ENCODE measurements at regions not wholly inside any gene's neighbourhood (a gene's known extent, or its start where the extent isn't known, plus 50 kb on each side); places are given as distances from the start of the nearest gene placed in this dataset.

DNA sequence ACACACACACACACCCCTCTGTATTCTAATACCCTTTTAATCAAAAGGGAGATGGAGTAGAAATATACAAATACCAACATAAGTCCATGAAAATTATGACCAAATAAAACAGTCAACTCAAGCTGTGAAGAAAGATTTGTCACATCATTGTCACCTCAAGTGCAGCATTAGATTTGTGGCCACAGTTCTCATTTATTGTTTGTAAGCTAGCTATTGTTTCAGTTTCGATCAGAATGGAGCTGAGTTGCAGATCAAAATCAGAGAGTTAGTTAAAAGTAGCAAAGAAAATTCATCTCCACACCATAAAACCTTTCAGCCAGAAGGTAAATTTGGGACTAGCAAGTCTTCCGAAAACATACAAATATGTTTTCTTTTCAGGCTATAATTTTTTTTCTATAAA, 267.7 kb upstream of the LMCD1 start:
- TF ChIP-seq, protein P1, sequence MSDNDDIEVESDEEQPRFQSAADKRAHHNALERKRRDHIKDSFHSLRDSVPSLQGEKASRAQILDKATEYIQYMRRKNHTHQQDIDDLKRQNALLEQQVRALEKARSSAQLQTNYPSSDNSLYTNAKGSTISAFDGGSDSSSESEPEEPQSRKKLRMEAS (IDR thresholded peaks at IDR 0.05; ENCODE audit: insufficient read depth, insufficient read length), result no peak
- TF ChIP-seq POLR2A (IDR thresholded peaks at IDR 0.05; ENCODE audit: low read depth, low read length) (no peak), MYC (IDR thresholded peaks at IDR 0.05; ENCODE audit: low read depth, low read length) (no peak), EZH2 (IDR thresholded peaks at IDR 0.05; ENCODE audit: borderline replicate concordance, low read depth, low read length, severe bottlenecking) (no peak), POLR2AphosphoS5 (IDR thresholded peaks at IDR 0.05; ENCODE audit: insufficient read depth, low read depth, low read length) (no peak), FOS (IDR thresholded peaks at IDR 0.05; ENCODE audit: borderline replicate concordance, insufficient read depth, low read length) (no peak), JUN (IDR thresholded peaks at IDR 0.05; ENCODE audit: borderline replicate concordance, insufficient read depth, insufficient read length, low read depth) (no peak), GATA2 (IDR thresholded peaks at IDR 0.05; ENCODE audit: insufficient read depth, insufficient read length, low read depth, low read length) (no peak)
- TF ChIP-seq, protein P2, sequence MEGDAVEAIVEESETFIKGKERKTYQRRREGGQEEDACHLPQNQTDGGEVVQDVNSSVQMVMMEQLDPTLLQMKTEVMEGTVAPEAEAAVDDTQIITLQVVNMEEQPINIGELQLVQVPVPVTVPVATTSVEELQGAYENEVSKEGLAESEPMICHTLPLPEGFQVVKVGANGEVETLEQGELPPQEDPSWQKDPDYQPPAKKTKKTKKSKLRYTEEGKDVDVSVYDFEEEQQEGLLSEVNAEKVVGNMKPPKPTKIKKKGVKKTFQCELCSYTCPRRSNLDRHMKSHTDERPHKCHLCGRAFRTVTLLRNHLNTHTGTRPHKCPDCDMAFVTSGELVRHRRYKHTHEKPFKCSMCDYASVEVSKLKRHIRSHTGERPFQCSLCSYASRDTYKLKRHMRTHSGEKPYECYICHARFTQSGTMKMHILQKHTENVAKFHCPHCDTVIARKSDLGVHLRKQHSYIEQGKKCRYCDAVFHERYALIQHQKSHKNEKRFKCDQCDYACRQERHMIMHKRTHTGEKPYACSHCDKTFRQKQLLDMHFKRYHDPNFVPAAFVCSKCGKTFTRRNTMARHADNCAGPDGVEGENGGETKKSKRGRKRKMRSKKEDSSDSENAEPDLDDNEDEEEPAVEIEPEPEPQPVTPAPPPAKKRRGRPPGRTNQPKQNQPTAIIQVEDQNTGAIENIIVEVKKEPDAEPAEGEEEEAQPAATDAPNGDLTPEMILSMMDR (IDR thresholded peaks at IDR 0.05; ENCODE audit: extremely low read depth in 1 of 2, insufficient read depth in 1 of 2, low read depth in 1 of 2, low read length in 2 of 2), result no peak
- no peaks in the 10 kb centered on the region for H4K20me1 ChIP-seq (replicated peaks; ENCODE audit: control insufficient read depth, extremely low read depth, insufficient read depth, low read length)
- no peaks in the 10 kb centered on the region for H3K36me3 ChIP-seq (ENCODE audit: control insufficient read depth in 2 of 2, extremely low read depth in 1 of 2, insufficient read depth in 2 of 2, low read length in 2 of 2)
- no peaks in the 10 kb centered on the region for H3K79me2 ChIP-seq (ENCODE audit: control insufficient read depth, insufficient read depth, low read length)
- no peak overlapping the region for H2AFZ ChIP-seq (ENCODE audit: low read depth, low read length)
- H3K27ac ChIP-seq (ENCODE audit: insufficient read depth, low read depth, low read length), result no peak overlapping the region
- DNase-seq (ENCODE audit: low read depth, low spot score) (no peak), FAIRE-seq (no peak)
- H3K27me3 ChIP-seq (ENCODE audit: control insufficient read depth in 2 of 2, insufficient read depth in 2 of 2, low read length in 2 of 2), result no peaks in the 10 kb centered on the region
- ChIA-PET CTCF (no interaction called here), POLR2A (no interaction called here)
- H3K4me2 ChIP-seq (ENCODE audit: insufficient read depth, low read length), result no peak overlapping the region
- intact Hi-C loops (cut with micrococcal nuclease), result no loop called here
- no TSS peak for BruUV-seq (replicated peaks)
- H3K4me3 ChIP-seq (replicated peaks in 1 of 3; ENCODE audit: insufficient read depth in 1 of 3, low read depth in 1 of 3, low read length in 3 of 3), result no peak overlapping the region
- dilution Hi-C loops (cut with MboI; ENCODE audit: extremely low pct_ligation_motif_present, low sequenced_read_pairs), result no loop called here
- H3K9me3 ChIP-seq (replicated peaks; ENCODE audit: control insufficient read depth, insufficient read depth, low read length), result no peaks in the 10 kb centered on the region
- no peaks in the 10 kb centered on the region for H3K9me1 ChIP-seq (replicated peaks; ENCODE audit: control insufficient read depth, extremely low read depth, insufficient read depth, low read length)
- no peaks in the 10 kb centered on the region for H3K4me1 ChIP-seq (ENCODE audit: control insufficient read depth, extremely low read depth, insufficient read depth, low read length)
- no peak overlapping the region for H3K9ac ChIP-seq (replicated peaks; ENCODE audit: extremely low read depth, insufficient read depth, low read length)

All from endothelial cell of umbilical vein (primary cell).